OCI-LY3 (cell line): ENCODE measurements at regions not wholly inside any gene's neighbourhood (a gene's known extent, or its start where the extent isn't known, plus 50 kb on each side); places are given as distances from the start of the nearest gene placed in this dataset.

Experiments used
- H2AFZ ChIP-seq: fragments of 200-600, 300-600 bp; shearing (Covaris generic); 2 replicates; pipeline ENCODE4 v1.6.0; 2014; ENCODE audit warnings: antibody characterized with exemption, low read depth, low read length
- H3K27ac ChIP-seq: fragments of 200-600, 300-600 bp; sonication (generic); 2 replicates; pipeline ENCODE4 v1.5.1; 2014; ENCODE audit warnings: mild to moderate bottlenecking, low read length, moderate library complexity, mixed read lengths
- H3K27me3 ChIP-seq: fragments of 200-600, 300-600 bp; sonication (generic); 2 replicates; pipeline ENCODE4 v1.6.1; 2014; ENCODE audit warnings: low read depth, low read length, mixed read lengths
- H3K36me3 ChIP-seq: fragments of 200-600, 300-600 bp; sonication (generic); replicated peaks from 2 replicates; pipeline ENCODE3; 2014; ENCODE audit warnings: low read depth, low read length, mixed read lengths
- H3K4me1 ChIP-seq: fragments of 300-600, 200-600 bp; sonication (generic); 2 replicates; pipeline ENCODE4 v1.6.1; 2014; ENCODE audit warnings: low read length, mixed read lengths
- H3K4me2 ChIP-seq: fragments of 200-600, 300-600 bp; sonication (generic); 2 replicates; pipeline ENCODE4 v1.6.1; 2014; ENCODE audit warnings: low read length, mixed read lengths
- H3K4me3 ChIP-seq: fragments of 300-600, 200-600 bp; sonication (generic); 2 replicates; pipeline ENCODE4 v1.5.1; 2014; ENCODE audit warnings: antibody characterized with exemption, mild to moderate bottlenecking, low read length, moderate library complexity
- H3K79me2 ChIP-seq: fragments of 300-600, 200-600 bp; shearing (Covaris generic); 2 replicates; pipeline ENCODE4 v1.6.1; 2014; ENCODE audit warnings: mild to moderate bottlenecking, low read length, mixed read lengths
- H3K9ac ChIP-seq: fragments of 300-600, 200-600 bp; shearing (Covaris generic); 2 replicates; pipeline ENCODE4 v1.6.0; 2014; ENCODE audit warnings: mild to moderate bottlenecking, low read length, moderate library complexity
- H3K9me3 ChIP-seq: fragments of 200-600, 300-600 bp; shearing (Covaris generic); 2 replicates; pipeline ENCODE4 v1.6.1; 2014; ENCODE audit warnings: low read length, mixed read lengths; ENCODE audit not compliant: insufficient read depth
- H4K20me1 ChIP-seq: fragments of 200-600, 300-600 bp; sonication (generic); 2 replicates; pipeline ENCODE4 v1.6.1; 2016; ENCODE audit warnings: low read length, mixed read lengths; ENCODE audit not compliant: insufficient read depth
- EZH2phosphoT487 ChIP-seq: fragments of 200-600 bp; shearing (Covaris generic); IDR thresholded peaks from 2 replicates; pipeline ENCODE4 v1.6.1; 2018; ENCODE audit warnings: antibody characterized with exemption, mixed run types, low read depth
- TF ChIP-seq, protein P1 (sequence below): fragments of 200-600, 300-600 bp; sonication (generic); IDR thresholded peaks from 2 replicates; pipeline ENCODE4 v1.5.1; 2014; ENCODE audit warnings: antibody characterized with exemption, low read length, low read depth

DNA sequence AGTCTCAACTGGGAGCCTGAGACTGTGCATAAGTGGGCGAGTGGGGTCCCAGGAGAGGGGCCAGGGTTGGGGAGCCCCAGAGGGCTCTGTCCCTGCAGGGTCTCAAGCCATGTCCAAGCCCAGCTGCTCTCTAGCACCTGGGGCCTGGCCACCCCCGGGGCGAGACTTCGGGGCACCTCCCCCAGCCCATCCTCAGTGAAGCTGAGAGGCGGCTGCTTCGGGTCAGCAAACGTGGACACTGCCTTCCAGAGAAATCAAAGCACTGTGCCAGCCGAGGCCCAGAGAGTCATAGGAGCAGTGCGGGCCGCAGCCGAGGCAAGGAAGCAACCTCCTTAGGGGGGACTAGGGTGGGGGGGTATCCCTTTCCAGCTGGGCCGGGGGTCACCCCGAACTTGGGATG, 77.5 kb downstream of the ENGASE start:
- no peaks in the 10 kb centered on the region for H3K27me3 ChIP-seq
- no peaks in the 10 kb centered on the region for H3K36me3 ChIP-seq
- H3K27ac ChIP-seq = no peak overlapping the region
- H2AFZ ChIP-seq = no peak overlapping the region
- no peak overlapping the region for H3K4me3 ChIP-seq
- no peaks in the 10 kb centered on the region for H3K79me2 ChIP-seq
- no peaks in the 10 kb centered on the region for H3K9me3 ChIP-seq
- no peak for TF ChIP-seq EZH2phosphoT487
- TF ChIP-seq, protein P1, sequence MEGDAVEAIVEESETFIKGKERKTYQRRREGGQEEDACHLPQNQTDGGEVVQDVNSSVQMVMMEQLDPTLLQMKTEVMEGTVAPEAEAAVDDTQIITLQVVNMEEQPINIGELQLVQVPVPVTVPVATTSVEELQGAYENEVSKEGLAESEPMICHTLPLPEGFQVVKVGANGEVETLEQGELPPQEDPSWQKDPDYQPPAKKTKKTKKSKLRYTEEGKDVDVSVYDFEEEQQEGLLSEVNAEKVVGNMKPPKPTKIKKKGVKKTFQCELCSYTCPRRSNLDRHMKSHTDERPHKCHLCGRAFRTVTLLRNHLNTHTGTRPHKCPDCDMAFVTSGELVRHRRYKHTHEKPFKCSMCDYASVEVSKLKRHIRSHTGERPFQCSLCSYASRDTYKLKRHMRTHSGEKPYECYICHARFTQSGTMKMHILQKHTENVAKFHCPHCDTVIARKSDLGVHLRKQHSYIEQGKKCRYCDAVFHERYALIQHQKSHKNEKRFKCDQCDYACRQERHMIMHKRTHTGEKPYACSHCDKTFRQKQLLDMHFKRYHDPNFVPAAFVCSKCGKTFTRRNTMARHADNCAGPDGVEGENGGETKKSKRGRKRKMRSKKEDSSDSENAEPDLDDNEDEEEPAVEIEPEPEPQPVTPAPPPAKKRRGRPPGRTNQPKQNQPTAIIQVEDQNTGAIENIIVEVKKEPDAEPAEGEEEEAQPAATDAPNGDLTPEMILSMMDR = no peak
- H3K4me1 ChIP-seq = no peaks in the 10 kb centered on the region
- no peak overlapping the region for H3K4me2 ChIP-seq
- H4K20me1 ChIP-seq = no peaks in the 10 kb centered on the region
- no peak overlapping the region for H3K9ac ChIP-seq

DNA sequence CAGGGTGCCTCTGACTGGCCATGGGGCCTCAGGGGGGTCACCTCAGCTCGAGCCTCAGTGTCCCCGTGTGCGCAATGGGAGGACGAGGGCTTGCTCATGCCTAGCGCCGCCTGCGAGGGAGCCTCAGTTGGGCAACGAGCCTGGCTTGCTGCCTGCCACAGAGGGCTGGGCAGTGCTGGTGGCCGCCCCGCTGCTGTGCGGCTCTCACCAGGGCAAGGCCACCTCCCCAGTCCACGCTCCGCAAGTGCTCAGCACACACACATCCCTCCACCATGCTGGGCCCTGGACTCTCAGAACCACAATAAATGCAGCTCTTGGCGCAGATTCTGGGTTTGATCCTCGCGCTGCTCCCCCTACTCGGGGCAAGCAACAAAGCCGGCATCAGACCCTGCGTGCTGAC, 76.2 kb downstream of the ENGASE start:
- Histone ChIP-seq H3K27me3 (no peaks in the 10 kb centered on the region), H3K79me2 (no peaks in the 10 kb centered on the region), H4K20me1 (no peaks in the 10 kb centered on the region), H3K9me3 (no peaks in the 10 kb centered on the region), H3K27ac (no peak overlapping the region), H3K4me1 (no peaks in the 10 kb centered on the region), H3K4me2 (no peak overlapping the region), H3K4me3 (no peak overlapping the region), H3K36me3 (no peaks in the 10 kb centered on the region), H2AFZ (no peak overlapping the region), H3K9ac (no peak overlapping the region)
- TF ChIP-seq, protein P1 = no peak
- TF ChIP-seq EZH2phosphoT487 = no peak

DNA sequence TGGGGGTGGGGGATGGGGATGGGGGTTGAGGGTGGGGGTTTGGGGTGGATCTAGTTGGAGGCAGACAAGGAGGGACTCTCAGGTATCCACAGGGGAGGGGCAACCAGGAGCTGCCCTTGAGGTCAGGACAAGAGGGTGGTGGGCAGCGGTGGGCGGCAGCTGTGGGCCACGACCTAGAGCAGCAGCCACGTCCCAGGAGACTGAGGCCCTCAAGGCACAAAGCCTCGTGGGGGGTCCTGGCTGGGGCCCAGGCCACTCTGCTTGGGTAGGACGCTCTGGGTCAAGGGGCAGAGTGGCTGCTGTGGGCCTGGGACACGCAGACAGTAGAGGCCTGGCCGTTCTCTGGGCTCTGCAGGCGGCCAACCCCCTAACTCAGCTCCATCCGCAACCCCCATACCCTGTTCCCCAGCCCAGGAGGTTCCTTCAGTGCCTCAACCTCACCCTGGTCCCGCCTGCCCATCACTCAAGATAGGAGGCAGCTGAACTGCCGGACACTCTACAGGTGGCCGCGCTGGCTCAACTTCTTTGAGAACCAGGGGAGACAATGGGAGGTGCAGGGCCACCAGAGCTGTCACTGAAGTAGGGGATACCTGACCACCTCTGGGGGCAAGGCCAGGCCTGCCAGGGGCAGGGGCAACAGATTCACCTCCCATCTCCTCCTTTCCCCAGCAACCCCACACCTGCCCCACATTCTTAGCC, 75.6 kb downstream of the ENGASE start:
- TF ChIP-seq, protein P1 = no peak
- TF ChIP-seq EZH2phosphoT487 = no peak
- Histone ChIP-seq H3K9me3 (no peaks in the 10 kb centered on the region), H3K4me1 (no peaks in the 10 kb centered on the region), H3K4me3 (no peak overlapping the region), H3K4me2 (no peak overlapping the region), H3K27ac (no peak overlapping the region), H3K36me3 (no peaks in the 10 kb centered on the region), H3K79me2 (no peaks in the 10 kb centered on the region), H3K9ac (no peak overlapping the region), H4K20me1 (no peaks in the 10 kb centered on the region), H3K27me3 (no peaks in the 10 kb centered on the region), H2AFZ (no peak overlapping the region)

DNA sequence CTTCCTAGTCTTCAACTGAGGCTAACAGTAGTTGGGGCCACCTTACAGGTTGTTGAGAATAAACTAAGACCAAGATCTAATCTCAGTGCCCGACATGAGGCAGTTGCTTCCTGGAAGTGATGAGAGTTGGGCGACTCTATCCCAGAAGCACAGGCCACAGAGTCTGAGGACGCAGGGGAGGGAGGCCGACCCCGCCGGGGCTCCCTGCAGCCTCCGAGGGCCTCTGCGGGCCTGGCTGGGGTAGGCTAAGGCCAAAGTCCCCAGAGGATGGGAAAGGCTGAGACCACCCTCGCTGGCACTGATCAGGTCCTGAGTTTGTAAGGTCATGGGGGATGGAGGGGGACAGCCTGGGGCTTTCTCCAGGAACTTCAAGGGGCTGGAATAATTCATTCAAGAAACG, 74.0 kb downstream of the ENGASE start:
- H3K4me1 ChIP-seq = no peaks in the 10 kb centered on the region
- H2AFZ ChIP-seq = no peak overlapping the region
- no peak overlapping the region for H3K4me2 ChIP-seq
- no peaks in the 10 kb centered on the region for H3K79me2 ChIP-seq
- no peaks in the 10 kb centered on the region for H4K20me1 ChIP-seq
- no peak overlapping the region for H3K9ac ChIP-seq
- H3K9me3 ChIP-seq = no peaks in the 10 kb centered on the region
- no peak overlapping the region for H3K27ac ChIP-seq
- H3K36me3 ChIP-seq = no peaks in the 10 kb centered on the region
- no peak overlapping the region for H3K4me3 ChIP-seq
- no peak for TF ChIP-seq EZH2phosphoT487
- TF ChIP-seq, protein P1 = no peak
- H3K27me3 ChIP-seq = no peaks in the 10 kb centered on the region
